Stimulated activated CD4-positive, alpha-beta T cell treated with anti-CD3 and anti-CD28 coated beads, Interleukin-4, amount 100 ng/mL, for 4 hours (primary cell): ENCODE measurements at regions not wholly inside any gene's neighbourhood (a gene's known extent, or its start where the extent isn't known, plus 50 kb on each side); places are given as distances from the start of the nearest gene placed in this dataset.

ENCODE experiments used
- DNase-seq, 2 experiments: peaks; one replicate each; pipeline ENCODE4 v3.0.0-alpha.2; 2020

DNA sequence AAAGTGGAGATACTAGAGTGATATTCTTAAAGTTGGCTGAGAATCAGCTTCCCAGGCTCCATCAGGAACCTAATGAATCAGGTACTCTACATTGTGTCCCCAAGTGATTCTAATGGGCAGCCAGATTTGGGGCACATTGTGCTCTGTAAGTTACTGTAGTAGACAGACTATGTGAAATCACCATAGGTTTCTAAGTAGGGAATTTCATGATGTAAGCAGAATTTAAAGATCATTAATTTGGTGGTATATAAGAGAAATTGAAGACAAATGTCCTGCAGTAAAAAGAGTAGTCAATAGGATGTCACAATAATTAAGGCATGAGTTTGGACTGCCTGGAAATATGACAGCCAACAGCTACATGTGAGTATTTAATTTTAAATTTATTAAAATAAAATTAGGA, 602.4 kb upstream of the ACVR2A start:
- DNase-seq, result no peak

DNA sequence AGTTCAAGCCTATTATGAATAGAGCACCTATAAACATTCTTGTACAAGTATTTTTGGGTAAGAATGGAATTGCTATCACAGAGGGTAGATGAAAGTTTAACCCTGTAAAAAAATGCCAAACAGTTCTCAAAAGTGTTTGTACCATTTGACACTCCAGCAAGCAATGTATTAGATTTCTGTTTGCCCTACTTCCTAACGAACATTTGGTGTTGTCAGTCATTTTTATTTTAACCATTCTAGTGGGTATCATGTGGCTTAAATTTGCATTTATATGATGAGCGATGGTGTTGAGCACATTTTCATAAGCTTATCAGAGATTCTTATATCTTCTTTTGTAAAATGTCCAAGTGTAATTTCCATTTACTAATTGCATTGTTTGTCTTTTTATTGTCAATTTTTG, 608.2 kb upstream of the ACVR2A start:
- DNase-seq, result no peak

DNA sequence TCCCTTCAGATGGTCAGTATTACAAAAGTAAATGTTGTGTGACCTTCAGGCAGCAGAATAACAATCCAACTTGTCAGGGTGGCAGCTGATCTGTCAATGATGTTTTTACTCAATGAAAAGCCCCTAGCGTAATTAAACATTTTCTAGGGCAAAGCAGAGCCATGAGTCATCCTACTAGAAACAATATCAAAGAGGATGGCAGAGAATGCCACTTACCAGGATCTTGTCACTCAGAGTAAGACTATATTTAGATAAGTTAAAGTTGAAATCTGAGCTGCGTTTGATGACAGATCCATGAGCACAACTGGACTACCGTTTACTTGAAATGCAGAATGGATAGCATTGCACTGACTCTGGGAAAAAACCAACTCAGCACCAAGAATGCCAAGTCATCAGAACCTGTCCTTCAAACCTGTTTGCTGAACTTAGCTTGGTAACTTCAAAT, 612.6 kb upstream of the ACVR2A start:
- no peak for DNase-seq

DNA sequence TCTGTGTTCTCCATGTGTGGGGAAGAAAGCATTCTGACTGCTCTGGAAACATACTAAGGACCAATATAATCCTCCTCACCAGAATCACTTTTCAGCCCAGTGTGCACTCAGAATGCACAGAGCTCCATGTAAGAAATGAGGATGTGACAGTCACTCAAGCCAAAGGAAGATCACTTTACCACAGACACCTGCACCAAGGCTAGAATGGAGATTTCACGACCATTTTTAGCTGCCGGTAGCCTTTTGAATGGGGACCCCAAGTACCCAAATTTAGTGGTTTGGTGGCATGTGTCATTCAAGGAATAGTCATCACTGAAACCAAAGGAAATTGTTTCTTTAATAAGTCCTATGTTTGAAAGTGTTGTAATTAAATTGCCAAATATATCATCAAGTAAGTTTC, 613.2 kb upstream of the ACVR2A start:
- no peak for DNase-seq

DNA sequence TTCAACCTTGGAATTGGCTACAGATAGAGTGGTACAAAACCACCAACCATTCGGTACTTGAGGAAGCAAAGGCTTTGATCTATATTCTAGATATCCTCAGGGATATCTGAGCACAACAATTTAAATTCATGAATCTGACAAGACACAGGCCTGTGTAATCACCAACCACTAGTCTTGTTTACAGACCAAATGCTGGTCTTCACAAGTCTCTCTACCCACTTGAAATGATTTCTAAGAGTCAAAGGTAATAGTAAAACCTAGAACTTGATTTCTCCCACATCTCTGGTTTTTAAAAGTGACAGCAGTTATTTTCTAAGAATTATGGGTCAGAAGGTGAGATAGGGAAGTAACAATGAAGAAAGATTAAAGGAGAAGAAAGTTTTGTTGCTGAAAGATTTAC, 613.7 kb upstream of the ACVR2A start:
- no peak for DNase-seq

DNA sequence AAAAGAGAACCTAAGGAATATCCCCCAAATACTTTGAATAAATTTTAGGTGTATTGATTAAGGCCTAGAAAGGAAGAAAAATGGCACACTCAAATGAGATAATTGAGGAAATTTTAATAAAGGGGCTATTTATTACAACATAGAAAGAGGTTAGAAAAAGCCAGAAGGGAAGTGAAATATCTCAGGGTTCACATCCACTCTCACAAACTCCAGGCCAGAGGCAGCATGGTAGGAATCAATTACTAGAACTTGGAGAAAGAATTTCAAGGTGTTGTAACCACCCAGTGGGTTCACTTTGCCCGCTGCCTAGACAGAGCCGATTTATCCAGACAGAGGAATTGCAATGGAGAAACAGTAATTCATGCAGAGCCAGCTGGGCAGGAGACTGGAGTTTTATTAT, 617.5 kb upstream of the ACVR2A start:
- no peak for DNase-seq

DNA sequence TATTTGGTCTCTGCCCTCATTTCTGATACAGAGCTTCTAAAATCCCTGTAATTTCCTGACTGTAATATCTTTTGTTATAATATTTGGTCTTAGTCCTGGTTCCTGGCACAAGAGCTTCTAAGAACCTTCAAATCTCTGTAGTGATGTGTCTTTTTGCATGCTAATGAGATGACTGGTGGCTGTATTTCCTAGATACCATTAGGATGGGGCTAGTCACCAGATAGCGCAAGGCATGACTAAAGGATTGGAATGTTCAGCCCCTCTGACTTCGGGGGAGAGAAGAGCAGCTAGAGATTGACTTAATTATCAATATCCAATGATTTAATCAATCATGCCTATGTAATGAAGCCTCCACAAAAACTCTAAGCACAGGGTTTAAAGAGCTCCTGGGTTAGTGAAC, 620.8 kb upstream of the ACVR2A start:
- no peak for DNase-seq

DNA sequence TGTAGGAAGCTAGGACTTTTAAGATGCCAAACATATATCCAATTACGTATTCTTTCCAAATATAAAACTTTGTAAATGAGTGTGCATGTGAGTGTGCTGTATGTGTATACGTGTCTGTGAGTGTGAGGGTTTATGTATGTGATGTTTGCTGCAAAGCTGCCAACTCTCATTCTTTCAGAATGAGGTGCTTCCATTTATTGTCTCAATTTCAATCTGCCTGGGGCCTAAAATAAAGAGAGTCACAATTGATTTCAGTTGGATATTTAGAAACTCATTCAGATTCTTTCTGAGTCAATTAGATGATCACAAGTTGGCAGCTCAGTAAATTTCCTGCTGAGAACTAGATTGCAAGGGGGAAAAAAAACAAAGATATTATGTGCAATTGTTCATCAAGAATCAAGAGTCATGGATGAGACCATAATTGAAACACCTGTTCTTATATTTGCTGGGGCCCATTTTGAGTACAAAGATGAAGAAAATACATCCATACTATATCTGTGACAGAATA, 621.2 kb upstream of the ACVR2A start:
- no peak for DNase-seq

DNA sequence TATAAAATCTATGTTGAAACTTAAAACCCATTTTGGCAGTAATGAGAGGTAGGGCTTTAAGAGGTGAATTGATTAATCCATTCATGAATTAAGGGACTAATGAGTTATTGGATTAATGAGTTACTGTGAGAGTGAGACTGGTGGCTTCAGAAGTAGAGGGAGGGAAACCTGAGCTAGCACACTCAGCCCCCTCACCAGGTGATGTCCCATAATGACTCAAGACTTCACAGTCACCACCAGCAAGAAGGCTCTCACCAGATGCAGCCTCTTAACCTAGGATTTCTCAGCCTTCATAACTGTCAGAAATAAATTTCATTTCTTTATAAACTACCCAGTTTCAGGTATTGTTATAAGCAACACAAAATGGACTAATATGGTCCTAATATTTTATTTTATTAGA, 621.7 kb upstream of the ACVR2A start:
- no peak for DNase-seq

DNA sequence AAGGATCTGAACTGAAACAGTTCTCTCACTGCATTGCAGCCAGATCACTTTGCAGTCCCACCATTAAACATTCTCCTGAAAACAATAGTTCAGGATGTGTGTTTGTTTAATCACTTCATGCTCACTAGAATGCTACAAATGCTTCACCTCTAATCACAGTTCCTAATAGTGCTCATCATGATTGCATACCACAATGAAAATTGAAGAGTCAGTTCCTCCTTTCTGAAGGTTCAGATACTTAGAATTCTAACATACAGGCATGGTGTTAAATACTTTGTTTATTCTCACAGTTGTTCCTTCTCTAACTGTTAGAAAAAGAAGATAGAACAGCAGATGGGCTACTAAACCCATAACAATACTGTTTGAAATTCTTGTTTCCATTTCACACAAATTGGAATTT, 622.3 kb upstream of the ACVR2A start:
- no peak for DNase-seq

DNA sequence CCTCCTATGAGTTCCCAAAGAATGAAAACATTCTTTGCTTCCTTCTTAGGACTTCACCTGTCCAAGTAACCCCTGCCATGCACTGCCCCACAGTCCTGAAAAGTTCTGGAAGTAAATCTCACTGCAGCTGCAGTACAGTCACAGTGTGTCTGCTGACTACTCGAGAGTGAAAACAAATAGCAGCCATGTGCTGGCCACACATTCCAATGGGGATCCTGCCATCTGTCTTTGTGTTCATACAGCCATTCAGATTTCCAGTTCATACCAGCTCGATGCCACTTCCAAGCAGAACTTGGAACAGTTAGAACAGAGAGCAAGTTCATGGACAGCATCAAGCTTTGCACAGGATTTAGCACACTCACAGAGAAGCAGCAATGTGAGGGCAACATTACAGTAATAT, 629.9 kb upstream of the ACVR2A start:
- DNase-seq, result no peak

DNA sequence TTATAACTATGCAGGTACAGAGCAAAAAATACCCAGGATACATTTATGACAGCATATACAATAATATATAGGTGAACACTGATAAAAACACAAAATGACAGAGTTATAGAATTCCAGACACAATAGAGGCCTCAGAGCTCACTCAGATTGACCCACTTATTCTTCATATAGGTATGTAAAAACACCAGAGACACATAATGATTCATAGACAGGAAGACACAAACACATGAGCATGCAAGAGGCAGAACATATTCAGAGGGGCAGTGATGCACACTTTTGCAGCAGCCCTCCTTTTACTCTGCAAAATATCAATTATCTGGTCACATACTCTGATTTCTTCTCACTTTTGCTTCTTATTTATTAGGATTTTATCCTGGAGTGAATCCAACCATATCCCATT, 633.3 kb upstream of the ACVR2A start:
- DNase-seq, result no peak

DNA sequence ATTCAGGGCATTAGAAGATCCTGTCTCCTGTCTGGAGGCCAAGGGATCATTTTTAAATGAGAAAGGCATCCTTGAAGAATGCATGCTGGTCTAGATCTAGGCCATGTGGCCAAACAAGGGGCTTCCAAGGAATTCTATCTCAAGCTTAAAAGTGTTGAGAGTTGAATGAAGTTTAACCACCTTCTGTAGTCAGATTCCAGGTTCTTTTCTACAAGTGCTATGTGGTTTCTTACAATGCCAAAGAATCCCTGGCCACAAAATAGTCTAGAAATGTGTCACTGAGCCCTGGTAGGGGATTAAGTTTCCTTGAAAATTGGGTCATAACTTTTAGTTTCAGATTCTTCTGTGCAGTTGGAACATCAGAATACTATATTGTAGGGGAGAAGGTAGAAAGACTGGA, 640.7 kb upstream of the ACVR2A start:
- DNase-seq, result no peak

DNA sequence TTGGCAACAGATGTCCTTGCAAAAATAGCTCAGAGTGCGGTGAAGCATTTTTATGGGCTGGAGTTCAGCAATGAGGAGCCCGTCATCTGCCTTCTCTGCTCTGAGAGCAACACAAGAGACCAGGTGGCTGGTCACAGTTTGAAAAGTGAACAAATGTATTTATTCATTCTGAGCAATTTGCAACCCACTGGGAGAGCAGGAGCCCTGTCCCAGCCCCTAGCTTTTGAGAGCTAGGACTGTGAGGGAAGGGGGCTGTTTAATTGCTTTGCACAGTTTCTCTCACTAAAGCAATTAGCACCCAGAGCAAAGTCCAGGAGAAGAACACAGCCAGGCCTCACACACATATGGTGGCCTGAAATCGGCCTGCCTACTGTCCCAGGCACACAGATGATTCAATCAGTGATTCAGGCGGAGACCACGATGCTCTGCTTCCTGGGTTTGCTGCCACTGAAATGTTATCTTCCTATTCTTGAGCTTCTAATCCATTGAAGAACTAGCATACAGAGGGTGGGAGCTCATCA, 646.1 kb upstream of the ACVR2A start:
- no peak for DNase-seq

DNA sequence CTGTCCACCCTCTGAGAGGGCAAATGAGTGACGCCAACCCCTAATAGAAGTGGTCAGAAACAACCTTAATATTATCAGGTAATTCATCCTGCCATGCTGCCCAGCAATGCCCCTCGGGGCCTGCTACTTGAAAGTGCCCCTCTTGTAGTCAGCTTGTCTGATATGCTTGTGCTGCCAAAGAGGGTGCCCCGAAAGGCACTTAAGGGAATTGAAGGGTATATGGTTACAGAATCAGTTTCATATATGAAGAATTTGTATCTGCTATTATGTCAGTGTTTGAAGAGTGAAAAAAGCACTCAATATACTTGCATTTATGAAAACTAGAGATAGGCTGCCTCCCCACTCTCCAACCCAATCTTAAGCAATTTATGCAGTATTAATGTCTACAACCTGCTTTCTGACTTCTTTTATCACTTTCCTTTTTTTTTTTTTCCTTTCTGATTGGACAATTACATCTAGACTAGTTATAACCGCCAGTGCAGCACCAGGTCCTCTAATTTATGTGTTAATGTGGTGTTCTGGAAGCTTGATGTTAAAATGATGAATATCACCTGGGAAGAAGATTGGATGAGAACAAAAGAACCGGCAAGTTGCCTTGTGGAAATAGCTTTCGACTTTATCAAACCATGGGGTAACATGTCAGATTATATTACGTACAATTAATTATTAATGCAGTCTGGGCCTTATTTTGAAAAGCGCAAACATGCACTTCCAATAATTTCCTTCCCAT, 646.9 kb upstream of the ACVR2A start:
- DNase-seq, result no peak

DNA sequence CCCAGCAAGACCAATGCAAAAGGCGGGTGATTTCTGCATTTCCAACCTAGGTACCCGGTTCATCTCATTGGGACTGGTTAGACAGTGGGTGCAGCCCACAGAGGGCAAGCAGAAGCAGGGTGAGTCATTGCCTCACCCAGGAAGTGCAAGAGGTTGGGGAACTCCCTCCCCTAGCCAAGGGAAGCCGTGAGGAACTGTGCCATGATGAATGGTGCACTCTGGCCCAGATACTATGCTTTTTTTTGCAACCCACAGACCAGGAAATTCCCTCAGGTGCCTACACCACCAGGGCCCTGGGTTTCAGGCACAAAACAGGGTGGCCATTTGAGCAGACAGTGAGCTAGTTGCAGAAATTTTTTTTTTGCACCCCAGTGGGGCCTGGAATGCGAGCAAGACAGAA, 662.6 kb upstream of the ACVR2A start:
- peak; percentile 24 to 66 for DNase-seq

DNA sequence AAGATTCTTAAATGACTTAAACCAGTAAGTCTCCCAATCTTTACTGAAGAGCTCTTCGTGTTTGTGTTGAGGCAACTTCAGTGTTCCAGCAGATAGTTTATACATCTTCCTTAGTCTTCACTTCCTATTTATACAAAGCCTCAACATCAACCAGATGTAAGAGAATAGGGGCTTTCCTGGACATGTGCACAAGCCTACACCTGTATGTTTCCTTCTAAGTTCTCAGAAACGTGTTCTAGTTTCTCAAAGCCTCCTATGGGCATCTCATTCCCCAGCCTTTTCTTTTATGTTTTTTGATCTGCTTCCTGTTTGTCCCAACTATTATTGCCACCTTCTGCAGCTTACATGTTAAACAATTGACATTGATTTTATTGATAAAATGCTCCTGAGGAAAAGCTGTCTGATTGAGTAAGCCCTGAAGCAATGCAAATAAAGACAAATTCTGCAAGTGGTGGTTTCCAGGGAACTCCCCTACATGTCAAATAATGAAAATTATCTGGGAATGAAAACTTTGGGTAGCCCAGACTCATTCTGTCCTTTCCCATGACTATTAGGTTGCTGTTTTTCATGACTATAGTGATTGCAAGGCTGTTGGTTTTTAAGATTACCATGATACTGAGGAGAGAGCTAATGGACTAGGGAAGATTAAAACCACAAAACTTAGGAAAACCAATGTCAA, 663.3 kb upstream of the ACVR2A start:
- DNase-seq, result no peak

DNA sequence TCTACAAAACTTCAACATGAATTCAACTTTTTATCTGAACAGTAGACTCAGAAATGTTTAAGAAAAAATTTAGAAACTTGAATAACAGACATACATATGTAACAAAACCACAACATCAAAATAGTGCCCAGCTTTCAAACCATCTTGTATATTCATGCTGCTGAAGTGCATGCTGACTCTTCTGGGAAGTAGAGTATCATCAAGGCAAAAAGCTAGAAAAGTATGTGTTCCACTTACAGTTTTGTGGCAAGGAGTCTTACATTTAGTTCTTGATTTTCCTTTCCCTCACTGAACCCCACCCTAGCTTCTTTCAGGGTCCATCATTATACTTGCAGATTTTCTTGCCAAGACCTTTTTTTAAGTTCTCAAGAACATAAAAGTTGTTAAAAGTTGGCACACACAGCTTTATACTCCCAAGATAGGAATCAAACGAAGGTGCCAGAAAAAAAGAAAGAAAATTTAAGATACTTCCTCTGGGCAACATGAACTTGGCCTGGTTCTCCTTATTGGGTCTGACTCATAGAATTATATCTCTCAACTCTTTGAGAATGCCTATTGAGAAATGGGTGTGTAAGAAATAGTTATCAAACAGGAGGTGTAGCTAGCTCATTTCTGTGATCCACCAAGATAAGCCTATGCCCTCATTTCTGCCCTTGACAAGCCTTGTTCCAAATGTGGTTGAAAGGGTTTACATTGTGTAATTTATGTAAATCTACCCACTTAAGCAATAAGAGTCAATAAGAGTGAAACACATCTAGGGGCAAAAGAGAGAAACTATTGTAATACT, 667.6 kb upstream of the ACVR2A start:
- no peak for DNase-seq

DNA sequence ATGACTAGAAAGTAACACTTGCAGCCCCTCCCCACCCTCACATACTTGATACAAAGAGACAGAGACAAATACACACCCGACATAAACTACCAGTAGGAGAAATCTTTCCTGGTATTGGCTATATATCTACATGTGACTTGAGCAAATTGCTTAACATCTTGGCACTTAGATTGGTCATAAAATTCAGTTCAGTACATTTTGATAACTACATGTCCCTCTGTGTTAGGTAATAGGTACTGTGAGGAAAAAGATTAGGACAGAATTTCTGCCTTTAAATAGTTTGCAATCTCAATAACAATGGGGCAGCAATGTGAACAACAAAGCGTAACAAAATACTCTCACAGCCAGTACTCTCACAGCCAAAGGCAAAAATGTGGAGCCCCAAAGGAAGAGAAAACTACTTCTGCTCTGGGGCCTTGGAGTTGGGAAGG, 670.0 kb upstream of the ACVR2A start:
- no peak for DNase-seq

DNA sequence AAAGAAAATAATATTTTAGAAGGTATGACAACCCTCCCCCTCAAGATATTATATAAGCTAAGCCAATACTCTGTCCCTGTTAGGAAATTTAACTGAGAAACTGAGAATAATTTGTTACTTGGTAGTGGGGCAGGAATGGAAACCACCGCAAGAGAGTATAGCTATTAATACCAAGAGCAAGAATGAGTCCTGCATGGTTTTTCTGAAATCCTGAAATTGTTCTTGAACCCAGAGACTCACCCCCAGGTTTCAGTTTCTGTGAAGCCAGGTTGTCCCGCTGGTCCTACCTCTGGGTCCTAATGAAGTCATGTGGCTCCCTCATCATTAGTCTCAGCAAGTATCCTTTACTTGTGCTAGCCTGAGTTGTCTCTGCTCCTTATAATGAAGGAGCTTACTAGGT, 671.0 kb upstream of the ACVR2A start:
- no peak for DNase-seq

DNA sequence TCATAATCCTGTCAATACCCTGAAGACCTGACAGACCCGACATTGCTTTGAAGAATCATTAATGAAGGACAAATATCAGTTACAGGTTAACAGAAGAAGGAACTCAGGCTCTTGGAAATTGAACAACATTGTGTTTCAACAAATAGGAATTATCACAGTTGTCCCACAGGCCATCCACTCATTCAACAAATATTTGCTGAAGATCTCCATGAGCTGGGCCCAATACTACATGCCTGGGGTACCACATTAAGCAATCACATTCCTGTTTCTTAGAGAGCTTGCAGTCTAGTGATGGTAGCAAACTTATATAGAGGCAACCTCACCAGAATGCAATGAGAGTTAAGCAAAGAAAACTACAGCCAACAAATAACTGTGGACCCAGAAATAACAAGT, 671.6 kb upstream of the ACVR2A start:
- no peak for DNase-seq

DNA sequence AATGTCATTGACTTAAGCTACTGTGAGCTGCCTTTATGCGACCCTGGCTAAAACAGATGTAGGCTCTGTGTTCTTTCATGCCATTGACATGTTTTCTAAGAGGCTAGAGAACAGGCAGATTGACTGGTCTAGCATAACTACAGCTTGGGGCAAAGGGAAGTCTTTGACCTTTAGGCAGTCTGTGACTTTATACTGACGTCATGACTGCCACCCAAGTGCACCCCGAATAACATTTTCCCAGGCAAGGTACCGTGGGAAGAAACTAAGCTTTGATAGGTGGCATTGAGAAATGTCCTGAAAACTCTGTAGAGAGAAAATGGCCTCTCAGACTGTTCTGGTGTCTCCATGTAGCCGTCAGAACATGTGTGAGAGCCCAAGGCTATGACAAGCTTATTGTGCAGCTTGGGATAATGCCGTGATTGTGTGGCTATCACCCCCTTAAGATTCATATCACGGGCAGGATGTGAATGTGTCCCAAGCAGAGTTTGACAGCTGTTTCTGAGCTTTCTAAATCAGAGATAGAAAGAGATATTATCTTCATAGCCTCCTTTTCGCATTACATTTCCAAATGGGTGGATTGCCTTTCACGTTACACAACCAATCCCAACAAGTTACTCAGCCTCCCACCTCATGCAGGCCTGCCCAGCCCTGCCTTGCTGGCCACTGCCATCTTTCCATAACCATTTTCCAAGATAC, 672.2 kb upstream of the ACVR2A start:
- no peak for DNase-seq

DNA sequence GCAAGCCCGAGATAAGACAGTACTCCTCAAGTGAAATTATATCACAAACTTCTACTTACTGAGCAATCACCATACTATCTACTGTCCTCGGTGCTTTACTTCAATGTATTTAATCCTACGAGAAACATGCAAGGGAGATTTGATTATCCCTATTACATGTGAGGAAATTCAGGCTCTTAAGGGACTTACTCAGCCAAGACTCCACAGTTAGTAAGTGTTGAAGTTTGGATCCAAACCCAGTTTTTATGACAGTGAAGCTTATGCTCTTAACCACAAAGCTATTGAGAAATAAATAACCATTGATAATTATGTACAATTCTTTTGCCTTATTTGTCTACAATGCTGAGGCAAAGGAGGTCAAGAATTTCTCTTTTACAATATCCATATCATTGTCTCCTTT, 672.9 kb upstream of the ACVR2A start:
- no peak for DNase-seq
